ENCODE measurements at regions not wholly inside any gene's neighbourhood (a gene's known extent, or its start where the extent isn't known, plus 50 kb on each side); places are given as distances from the start of the nearest gene placed in this dataset.

- no peak overlapping the region for H3K9ac ChIP-seq (ENCODE audit: low read depth, low read length, poor library complexity, severe bottlenecking)
- H3K4me1 ChIP-seq (ENCODE audit: insufficient read depth, low read length, poor library complexity, severe bottlenecking): no peaks in the 10 kb centered on the region
- H3K36me3 ChIP-seq (ENCODE audit: insufficient read depth, low read length): no peaks in the 10 kb centered on the region
- H3K4me3 ChIP-seq (ENCODE audit: low read length, poor library complexity, severe bottlenecking): no peak overlapping the region
- TF ChIP-seq CTCF (conservative IDR thresholded peaks at IDR 0.05; ENCODE audit: low read length) (no peak), EZH2phosphoT487 (IDR thresholded peaks at IDR 0.05; ENCODE audit: borderline replicate concordance) (no peak)
- H2AFZ ChIP-seq (ENCODE audit: low read length): no peak overlapping the region
- no peaks in the 10 kb centered on the region for H4K20me1 ChIP-seq (ENCODE audit: insufficient read depth, low read length, poor library complexity, severe bottlenecking)
- no peaks in the 10 kb centered on the region for H3K79me2 ChIP-seq (ENCODE audit: insufficient read depth, low read length)
- H3K9me3 ChIP-seq (ENCODE audit: insufficient read depth, low read depth, low read length): no peaks in the 10 kb centered on the region
- no peaks in the 10 kb centered on the region for H3K9me2 ChIP-seq (replicated peaks; ENCODE audit: low read depth, low read length)
- no peak overlapping the region for H3K4me2 ChIP-seq (ENCODE audit: low read depth, low read length, poor library complexity, severe bottlenecking)
- no peaks in the 10 kb centered on the region for H3F3A ChIP-seq (ENCODE audit: low read depth)
- no peaks in the 10 kb centered on the region for H3K27me3 ChIP-seq (ENCODE audit: insufficient read depth, low read length, poor library complexity, severe bottlenecking)
Observed at GRCh38 chr2:105187531-105187930, 54.0 kb upstream of the GPR45 start.

GRCh38 chr2:105188343-105188742 is 53.2 kb upstream of the GPR45 start:
- no peaks in the 10 kb centered on the region for H3K36me3 ChIP-seq (ENCODE audit: insufficient read depth, low read length)

More at GRCh38 chr2:105188343-105188742, 53.2 kb upstream of the GPR45 start:
- Histone ChIP-seq H3K79me2 (ENCODE audit: insufficient read depth, low read length) (no peaks in the 10 kb centered on the region), H4K20me1 (ENCODE audit: insufficient read depth, low read length, poor library complexity, severe bottlenecking) (no peaks in the 10 kb centered on the region), H3K9me3 (ENCODE audit: insufficient read depth, low read depth, low read length) (no peaks in the 10 kb centered on the region), H3K27me3 (ENCODE audit: insufficient read depth, low read length, poor library complexity, severe bottlenecking) (no peaks in the 10 kb centered on the region), H3K9me2 (replicated peaks; ENCODE audit: low read depth, low read length) (no peaks in the 10 kb centered on the region), H3F3A (ENCODE audit: low read depth) (no peaks in the 10 kb centered on the region), H2AFZ (ENCODE audit: low read length) (no peak overlapping the region), H3K4me3 (ENCODE audit: low read length, poor library complexity, severe bottlenecking) (no peak overlapping the region), H3K9ac (ENCODE audit: low read depth, low read length, poor library complexity, severe bottlenecking) (no peak overlapping the region), H3K4me1 (ENCODE audit: insufficient read depth, low read length, poor library complexity, severe bottlenecking) (no peaks in the 10 kb centered on the region), H3K4me2 (ENCODE audit: low read depth, low read length, poor library complexity, severe bottlenecking) (no peak overlapping the region)
- TF ChIP-seq CTCF (conservative IDR thresholded peaks at IDR 0.05; ENCODE audit: low read length): no peak
- TF ChIP-seq EZH2phosphoT487 (IDR thresholded peaks at IDR 0.05; ENCODE audit: borderline replicate concordance): no peak
